A549 (cell line): ENCODE measurements at regions not wholly inside any gene's neighbourhood (a gene's known extent, or its start where the extent isn't known, plus 50 kb on each side); places are given as distances from the start of the nearest gene placed in this dataset.
"Not testable (repeated sequence)": the region's sequence is repeated elsewhere in the genome, so short reads cannot be mapped to it uniquely, and the experiment has no call there.

Source experiments
- ATAC-seq, 2 experiments: fragments of 200-7000 bp in 1 of 2; fragments of >200 bp in 1 of 2; cut with Nextera tagmentation in 1 of 2; cut with Tn5 transposase in 1 of 2; 3 replicates each; pipeline versions ENCODE4 v1.8.0 to v1.9.1; 2018 to 2020; ENCODE audit warnings: mild to moderate bottlenecking in 1 of 2, moderate library complexity in 1 of 2
- CTCF ChIA-PET: fragments of 300-600 bp; sonication (Branson Sonifier 250); formaldehyde crosslinking; extraction: SDS; loops from one replicate; lab custom pipeline; 2021; ENCODE audit warnings: antibody characterized with exemption, inconsistent platforms; lab: Yijun Ruan, JAX
- POLR2A ChIA-PET: fragments of 350-600 bp; formaldehyde crosslinking; extraction: SDS; loops from one replicate; lab custom pipeline; 2021; ENCODE audit warnings: antibody characterized with exemption, inconsistent platforms; lab: Yijun Ruan, JAX
- DNase-seq, 2 experiments: peaks; one replicate each; pipeline versions ENCODE4 v3.0.0 to v3.0.0-alpha.2; 2011 to 2016; ENCODE audit warnings: low read depth in 1 of 2, low spot score in 1 of 2
- FAIRE-seq: peaks from 2 replicates; lab custom pipeline; 2011; peaks lifted over from hg19 to GRCh38; lab: Jason Lieb, UNC
- H3K27ac ChIP-seq, 2 experiments: fragments of >200 bp; sonication (Bioruptor Twin); formaldehyde crosslinking; 3 replicates each; pipeline ENCODE4 v1.5.1; 2016 to 2017
- H3K4me1 ChIP-seq: fragments of >200 bp; sonication (Bioruptor Twin); formaldehyde crosslinking; 3 replicates; pipeline ENCODE4 v1.6.1; 2016
- H3K4me2 ChIP-seq: fragments of >200 bp; sonication (Bioruptor Twin); formaldehyde crosslinking; 3 replicates; pipeline ENCODE4 v1.6.1; 2016
- H3K4me3 ChIP-seq: fragments of >200 bp; sonication (Bioruptor Twin); formaldehyde crosslinking; 3 replicates; pipeline ENCODE4 v1.5.1; 2016
- H3K9me3 ChIP-seq: fragments of >200 bp; sonication (Bioruptor Twin); formaldehyde crosslinking; 3 replicates; pipeline ENCODE4 v1.6.1; 2016
- BCL3 ChIP-seq: fragments of >200 bp; sonication (Bioruptor Twin); formaldehyde crosslinking; IDR thresholded peaks from 3 replicates; pipeline ENCODE4 v1.6.1; 2016
- CBX8 ChIP-seq: fragments of 200-600 bp; sonication (generic); IDR thresholded peaks from 2 replicates; pipeline ENCODE4 v1.6.1; 2016
- CHD4 ChIP-seq: fragments of 200-600 bp; sonication (generic); IDR thresholded peaks from 2 replicates; pipeline ENCODE4 v1.6.1; 2016; ENCODE audit warnings: antibody characterized with exemption, mild to moderate bottlenecking, borderline replicate concordance
- E2F6 ChIP-seq: IDR thresholded peaks from 2 replicates; pipeline ENCODE4 v1.6.1; 2012; ENCODE audit warnings: low read depth, borderline replicate concordance
- ESRRA ChIP-seq: fragments of 150-350 bp; IDR thresholded peaks from 2 replicates; pipeline ENCODE4 v1.6.1; 2014; ENCODE audit warnings: mild to moderate bottlenecking, low read length, borderline replicate concordance
- FOSB ChIP-seq: fragments of 250-450 bp; sonication (Bioruptor Pico); IDR thresholded peaks from 2 replicates; pipeline ENCODE4 v1.5.0; 2020; ENCODE audit warnings: mild to moderate bottlenecking, moderate library complexity
- HOXA7 ChIP-seq: fragments of 250-450 bp; sonication (Bioruptor Pico); IDR thresholded peaks from 2 replicates; pipeline ENCODE4 v1.5.0; 2020; ENCODE audit warnings: mild to moderate bottlenecking, moderate library complexity
- HOXB13 ChIP-seq: fragments of 250-450 bp; sonication (Bioruptor Pico); IDR thresholded peaks from 2 replicates; pipeline ENCODE4 v1.5.0; 2020; ENCODE audit warnings: low read depth, mild to moderate bottlenecking, moderate library complexity
- JUN ChIP-seq, 2 experiments: fragments of >200 bp; sonication (Bioruptor Twin); formaldehyde crosslinking; IDR thresholded peaks; 2 replicates in 1 of 2; 3 replicates in 1 of 2; pipeline ENCODE4 v1.6.1; 2016 to 2017
- JUNB ChIP-seq: fragments of >200 bp; sonication (Bioruptor Twin); formaldehyde crosslinking; IDR thresholded peaks from 2 replicates; pipeline ENCODE4 v1.6.1; 2016
- MAFK ChIP-seq: fragments of 450-650 bp; IDR thresholded peaks from 2 replicates; pipeline ENCODE4 v1.6.1; 2014; ENCODE audit not compliant: partially characterized antibody
- MAZ ChIP-seq: fragments of 150-350 bp; IDR thresholded peaks from 2 replicates; pipeline ENCODE4 v1.6.1; 2014; ENCODE audit warnings: antibody characterized with exemption, low read depth, low read length, borderline replicate concordance
- MYC ChIP-seq: IDR thresholded peaks from 2 replicates; pipeline ENCODE4 v1.6.1; 2012; ENCODE audit warnings: mild to moderate bottlenecking, inconsistent platforms, low read length, improper control_type of control experiment, borderline replicate concordance
- PBX3 ChIP-seq: IDR thresholded peaks from 2 replicates; pipeline ENCODE4 v1.6.1; 2012
- POLR2A ChIP-seq: IDR thresholded peaks from 2 replicates; pipeline ENCODE4 v1.6.1; 2012; ENCODE audit warnings: mild to moderate bottlenecking, low read length
- POLR2AphosphoS2 ChIP-seq: conservative IDR thresholded peaks from 2 replicates; pipeline ENCODE4 v1.6.1; 2012; ENCODE audit warnings: low read length, improper control_type of control experiment, inconsistent platforms
- RAD21 ChIP-seq, 2 experiments: fragments of >200 bp in 1 of 2; sonication (Bioruptor Twin) in 1 of 2; formaldehyde crosslinking in 1 of 2; IDR thresholded peaks in 1 of 2; conservative IDR thresholded peaks in 1 of 2; 2 replicates in 1 of 2; 3 replicates in 1 of 2; pipeline ENCODE4 v1.6.1; 2012 to 2018; ENCODE audit warnings: inconsistent platforms in 1 of 2
- RFX5 ChIP-seq: fragments of 450-650 bp; IDR thresholded peaks from 2 replicates; pipeline ENCODE4 v1.7.1; 2014; ENCODE audit warnings: antibody characterized with exemption, mild to moderate bottlenecking, moderate library complexity
- SMC3 ChIP-seq: fragments of >200 bp; sonication (Bioruptor Twin); formaldehyde crosslinking; IDR thresholded peaks from 3 replicates; pipeline ENCODE4 v1.6.1; 2018; ENCODE audit warnings: inconsistent platforms
- TP53 ChIP-seq: fragments of 250-450 bp; sonication (Bioruptor Pico); IDR thresholded peaks from 2 replicates; pipeline ENCODE4 v1.5.0; 2021; ENCODE audit warnings: mild to moderate bottlenecking, moderate library complexity
- USF2 ChIP-seq: fragments of 450-650 bp; IDR thresholded peaks from 2 replicates; pipeline ENCODE4 v1.6.1; 2014; ENCODE audit warnings: antibody characterized with exemption
- WGBS: methylation state at CpG from one replicate; pipeline ENCODE4 v1.1.6; 2017; ENCODE audit errors: missing lambda C conversion rate; 5-methylcytosine and 5-hydroxymethylcytosine counted together
- TF ChIP-seq, protein P1 (sequence below): fragments of >200 bp; sonication (Bioruptor Twin); formaldehyde crosslinking; IDR thresholded peaks from 2 replicates; pipeline ENCODE4 v1.6.1; 2016
- TF ChIP-seq, protein P2 (sequence below): fragments of 250-450 bp; sonication (Bioruptor Pico); IDR thresholded peaks from 2 replicates; pipeline ENCODE4 v1.5.0; 2020; ENCODE audit warnings: low read depth, mild to moderate bottlenecking, moderate library complexity

DNA sequence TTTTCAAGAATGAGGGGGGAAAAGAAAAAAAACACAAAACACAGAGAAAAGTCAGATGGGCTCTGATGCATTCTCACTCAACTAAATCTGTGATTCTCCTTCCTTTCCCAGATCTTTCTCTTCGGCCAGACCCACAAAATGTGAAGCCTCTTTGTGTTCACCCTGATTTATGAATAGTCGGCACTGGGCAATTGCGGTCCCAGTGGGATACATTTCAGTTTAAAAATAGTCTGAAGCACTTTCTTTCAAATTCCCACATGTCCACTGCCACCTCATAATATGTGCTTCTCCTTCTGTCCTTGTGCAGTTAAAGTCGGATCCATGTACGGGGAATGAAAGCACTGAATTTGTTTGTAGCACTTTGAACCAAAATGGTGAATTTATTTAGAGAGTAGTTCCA is 995.4 kb upstream of the WWC1 start:
- H3K27ac ChIP-seq: peak overlapping the region; percentile 71 to 86

DNA sequence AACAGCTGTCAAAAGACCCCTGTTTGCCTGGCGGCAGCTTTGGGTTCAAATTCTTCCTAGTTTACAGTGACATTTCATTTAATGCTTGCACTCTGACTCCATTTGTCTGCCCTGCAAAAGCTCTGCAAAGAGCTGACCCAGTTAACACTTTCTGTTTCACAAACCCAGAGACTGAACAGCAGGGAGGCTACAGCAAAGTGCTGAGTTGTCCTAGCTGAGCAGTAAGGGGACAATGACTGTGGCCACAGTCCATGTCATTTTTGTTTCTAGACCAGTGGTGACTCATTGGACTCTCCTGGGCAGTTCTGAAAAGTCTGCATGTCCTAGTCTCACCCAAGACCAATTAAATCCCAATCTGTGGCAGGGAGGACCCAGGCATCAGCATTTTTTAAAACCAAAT is 994.8 kb upstream of the WWC1 start:
- no peak for DNase-seq

More for the DNA sequence above, 995.4 kb upstream of the WWC1 start:
- FAIRE-seq (no peak), ATAC-seq (no peak), DNase-seq (no peak)
- H3K9me3 ChIP-seq: no peaks in the 10 kb centered on the region
- H3K4me1 ChIP-seq: peaks cover 31% of the 10 kb centered on the region
- peak overlapping the region; percentile 76 for H3K4me2 ChIP-seq
- no peak overlapping the region for H3K4me3 ChIP-seq
- whole genome bisulfite sequencing: 91% methylated on average over 5 of the region's 5 CpGs
- ChIA-PET POLR2A (no interaction called here), CTCF (no interaction called here)
- no peak for TF ChIP-seq TP53 (CRISPR knock-in tag)
- no peak for TF ChIP-seq RAD21 (conservative IDR thresholded peaks at IDR 0.05 in 1 of 2, IDR thresholded peaks at IDR 0.05 in 1 of 2)
- TF ChIP-seq USF2: no peak
- TF ChIP-seq MAZ: no peak
- no peak for TF ChIP-seq CBX8
- no peak for TF ChIP-seq SMC3
- TF ChIP-seq JUN (IDR thresholded peaks at IDR 0.05): no peak
- TF ChIP-seq FOSB (CRISPR knock-in tag): no peak

GRCh38 chr5:167299861-167300260 is 991.6 kb upstream of the WWC1 start:
- H3K9me3 ChIP-seq, FAIRE-seq, H3K27ac ChIP-seq, CTCF ChIA-PET, POLR2A ChIA-PET, H3K4me3 ChIP-seq, ATAC-seq, DNase-seq, H3K4me2 ChIP-seq: not testable (repeated sequence)
- 86% methylated on average over 7 of the region's 7 CpGs for WGBS
- peaks cover 21% of the 10 kb centered on the region for H3K4me1 ChIP-seq

More for the DNA sequence above, 994.8 kb upstream of the WWC1 start:
- peaks cover 31% of the 10 kb centered on the region for H3K4me1 ChIP-seq
- 88% methylated on average over 1 of the region's 1 CpG for WGBS
- TF ChIP-seq RFX5: no peak
- TF ChIP-seq, protein P1, sequence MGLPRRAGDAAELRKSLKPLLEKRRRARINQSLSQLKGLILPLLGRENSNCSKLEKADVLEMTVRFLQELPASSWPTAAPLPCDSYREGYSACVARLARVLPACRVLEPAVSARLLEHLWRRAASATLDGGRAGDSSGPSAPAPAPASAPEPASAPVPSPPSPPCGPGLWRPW: no peak
- TF ChIP-seq HOXA7 (CRISPR knock-in tag): no peak
- TF ChIP-seq CHD4: no peak
- no peak for TF ChIP-seq MYC
- no peak for TF ChIP-seq ESRRA
- no peak for TF ChIP-seq JUN (IDR thresholded peaks at IDR 0.05)
- TF ChIP-seq, all 56 proteins: peak for 0
- Histone ChIP-seq H3K4me2 (no peak overlapping the region; the same call in 2 of the 3 replicates), H3K9me3 (no peaks in the 10 kb centered on the region), H3K27ac (peak overlapping the region; percentile 9 to 86; a peak in 4 of 6 replicates), H3K4me3 (no peak overlapping the region)
- CTCF ChIA-PET: no interaction called here
- ATAC-seq (no peak), FAIRE-seq (no peak)
- POLR2A ChIA-PET: no interaction called here

DNA sequence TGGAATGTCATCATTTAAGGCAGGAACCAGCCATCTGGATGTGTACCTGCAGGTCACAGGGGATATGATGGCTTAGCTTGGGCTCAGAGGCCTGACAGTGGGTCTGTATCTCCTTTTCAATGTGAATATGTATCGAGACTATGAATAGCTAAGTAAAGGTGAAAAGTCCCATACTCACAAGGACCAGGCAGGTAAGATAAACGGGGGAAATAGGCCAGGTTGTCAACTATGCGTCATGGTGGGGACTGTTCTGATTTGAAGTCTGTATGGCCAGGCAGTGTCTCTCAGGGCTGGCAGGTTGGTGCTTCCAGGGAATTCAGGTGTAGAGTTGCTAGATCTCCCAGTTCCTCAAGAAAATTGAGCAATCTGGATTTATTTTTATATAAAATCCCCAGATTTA is 987.9 kb upstream of the WWC1 start:
- Histone ChIP-seq H3K4me1 (no peaks in the 10 kb centered on the region), H3K4me2 (no peak overlapping the region), H3K4me3 (no peak overlapping the region), H3K9me3 (no peaks in the 10 kb centered on the region), H3K27ac (no peak overlapping the region)
- ChIA-PET CTCF (interaction anchor here (1.9 kb wide), 1 partner anchor 14 kb away, joined by 6 read pairs; no protein-coding TSS in a partner anchor), POLR2A (no interaction called here)
- DNase-seq (no peak), FAIRE-seq (no peak), ATAC-seq (no peak)
- 66% methylated on average over 3 of the region's 3 CpGs for WGBS
- TF ChIP-seq E2F6 (no peak), POLR2A (no peak), CHD4 (no peak), PBX3 (no peak), RAD21 (conservative IDR thresholded peaks at IDR 0.05 in 1 of 2, IDR thresholded peaks at IDR 0.05 in 1 of 2) (no peak), MAFK (no peak), HOXB13 (CRISPR knock-in tag) (no peak), POLR2AphosphoS2 (no peak), JUNB (no peak), BCL3 (no peak)
- TF ChIP-seq, protein P2, sequence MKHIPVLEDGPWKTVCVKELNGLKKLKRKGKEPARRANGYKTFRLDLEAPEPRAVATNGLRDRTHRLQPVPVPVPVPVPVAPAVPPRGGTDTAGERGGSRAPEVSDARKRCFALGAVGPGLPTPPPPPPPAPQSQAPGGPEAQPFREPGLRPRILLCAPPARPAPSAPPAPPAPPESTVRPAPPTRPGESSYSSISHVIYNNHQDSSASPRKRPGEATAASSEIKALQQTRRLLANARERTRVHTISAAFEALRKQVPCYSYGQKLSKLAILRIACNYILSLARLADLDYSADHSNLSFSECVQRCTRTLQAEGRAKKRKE (CRISPR knock-in tag): no peak
